Gastroesophageal sphincter (tissue), 4 donors: ENCODE measurements at regions not wholly inside any gene's neighbourhood (a gene's known extent, or its start where the extent isn't known, plus 50 kb on each side); places are given as distances from the start of the nearest gene placed in this dataset.
"Not testable (repeated sequence)": the region's sequence is repeated elsewhere in the genome, so short reads cannot be mapped to it uniquely, and the experiment has no call there.

ENCODE experiments used
- ATAC-seq: fragments of 150-250 bp; one replicate; pipeline ENCODE4 v1.9.1; 2016; ENCODE audit warnings: mild to moderate bottlenecking, moderate library complexity
- H3K27ac ChIP-seq, 4 donors: fragments of 200-600 bp; sonication (generic) in 3 of 4; 1 replicate in 3 of 4; 2 replicates in 1 of 4; pipeline ENCODE4 v1.5.1; 2016 to 2019
- H3K27me3 ChIP-seq: fragments of 200-600 bp; sonication (generic); one replicate; pipeline ENCODE4 v1.5.1; 2019
- H3K36me3 ChIP-seq, 2 donors: fragments of 200-600 bp; sonication (generic); one replicate each; pipeline ENCODE4 v1.5.1; 2019; ENCODE audit warnings: control low read depth in 1 of 2
- H3K4me1 ChIP-seq, 3 donors: fragments of 200-600 bp; sonication (generic); 1 replicate in 2 of 3; 2 replicates in 1 of 3; pipeline ENCODE4 v1.5.1; 2016 to 2019; ENCODE audit warnings: control low read depth in 2 of 3
- H3K4me3 ChIP-seq, 2 donors: fragments of 200-600 bp; sonication (generic); one replicate each; pipeline ENCODE4 v1.5.1; 2019; ENCODE audit warnings: mild to moderate bottlenecking in 1 of 2, moderate library complexity in 1 of 2
- H3K9me3 ChIP-seq, 3 donors: fragments of 200-600 bp; sonication (generic); one replicate each; pipeline ENCODE4 v1.5.1; 2017 to 2019; ENCODE audit warnings: control low read depth in 2 of 3
- CTCF ChIP-seq, 4 experiments: fragments of 200-600 bp in 2 of 4; fragments of 450-650 bp in 2 of 4; sonication (generic) in 1 of 4; IDR thresholded peaks; one replicate each; pipeline ENCODE4 v1.5.1; 2017 to 2019; ENCODE audit warnings: antibody characterized with exemption in 4 of 4, mild to moderate bottlenecking in 2 of 4, moderate library complexity in 2 of 4
- EP300 ChIP-seq: sonication (generic); formaldehyde crosslinking; IDR thresholded peaks from one replicate; pipeline ENCODE4 v1.6.1; 2017; ENCODE audit warnings: antibody characterized with exemption, mild to moderate bottlenecking
- POLR2A ChIP-seq, 2 donors: fragments of 450-650 bp; IDR thresholded peaks; one replicate each; pipeline ENCODE4 v1.6.1; 2017; ENCODE audit warnings: antibody characterized with exemption in 2 of 2, mild to moderate bottlenecking in 2 of 2, moderate library complexity in 1 of 2
- POLR2AphosphoS5 ChIP-seq: sonication (generic); formaldehyde crosslinking; IDR thresholded peaks from one replicate; pipeline ENCODE4 v1.6.1; 2017; ENCODE audit warnings: antibody characterized with exemption
- WGBS, 2 donors: methylation state at CpG; one replicate each; pipeline ENCODE4 v1.1.5; 2018; ENCODE audit warnings: low coverage in 1 of 2; 5-methylcytosine and 5-hydroxymethylcytosine counted together

GRCh38 chr20:53722515-53723036 lies 128.9 kb upstream of the ZNF217 start:
- no peaks in the 10 kb centered on the region for H3K36me3 ChIP-seq
- H3K27ac ChIP-seq, result no peak overlapping the region
- no peak for ATAC-seq
- H3K4me3 ChIP-seq, result no peak overlapping the region
- H3K27me3 ChIP-seq, result no peaks in the 10 kb centered on the region
- no peak for TF ChIP-seq POLR2AphosphoS5
- TF ChIP-seq POLR2A (IDR thresholded peaks at IDR 0.05), result no peak
- no peaks in the 10 kb centered on the region for H3K9me3 ChIP-seq
- WGBS, 2 donors, result 93 to 97% methylated on average over 2 to 5 of the region's 5 CpGs
- H3K4me1 ChIP-seq, result no peaks in the 10 kb centered on the region

GRCh38 chr20:53721445-53721963 lies 127.9 kb upstream of the ZNF217 start:
- H3K4me3 ChIP-seq, H3K27ac ChIP-seq, ATAC-seq, H3K36me3 ChIP-seq, H3K4me1 ChIP-seq, H3K9me3 ChIP-seq, H3K27me3 ChIP-seq: not testable (repeated sequence)
- 87 to 94% methylated on average over 2 to 4 of the region's 6 CpGs for WGBS, 2 donors

- not testable (repeated sequence) for H3K4me3 ChIP-seq, H3K27ac ChIP-seq, H3K36me3 ChIP-seq, H3K9me3 ChIP-seq, H3K27me3 ChIP-seq, ATAC-seq, H3K4me1 ChIP-seq
- 79 to 96% methylated on average over 3 to 8 of the region's 8 CpGs for WGBS, 2 donors
Observed at GRCh38 chr20:53719171-53719803, 125.6 kb upstream of the ZNF217 start.

GRCh38 chr20:53718142-53719021 lies 124.7 kb upstream of the ZNF217 start:
- no peak for TF ChIP-seq POLR2A (IDR thresholded peaks at IDR 0.05)
- TF ChIP-seq CTCF (IDR thresholded peaks at IDR 0.05), result no peak
- TF ChIP-seq EP300, result no peak
- no peak for TF ChIP-seq POLR2AphosphoS5
- 85 to 96% methylated on average over 8 to 13 of the region's 13 CpGs for WGBS, 2 donors
- ATAC-seq, result no peak
- H3K4me1 ChIP-seq, result no peaks in the 10 kb centered on the region
- no peaks in the 10 kb centered on the region for H3K36me3 ChIP-seq
- no peak overlapping the region for H3K4me3 ChIP-seq
- no peaks in the 10 kb centered on the region for H3K9me3 ChIP-seq
- no peak overlapping the region for H3K27ac ChIP-seq
- no peaks in the 10 kb centered on the region for H3K27me3 ChIP-seq

GRCh38 chr20:53716395-53716794 lies 122.8 kb upstream of the ZNF217 start:
- no peak for TF ChIP-seq CTCF (IDR thresholded peaks at IDR 0.05)
- no peak for TF ChIP-seq POLR2A (IDR thresholded peaks at IDR 0.05)
- no peak for TF ChIP-seq POLR2AphosphoS5
- TF ChIP-seq EP300, result no peak
- Histone ChIP-seq H3K27ac (no peak overlapping the region), H3K9me3 (no peaks in the 10 kb centered on the region), H3K4me1 (no peaks in the 10 kb centered on the region), H3K27me3 (no peaks in the 10 kb centered on the region), H3K36me3 (no peaks in the 10 kb centered on the region), H3K4me3 (no peak overlapping the region)
- WGBS, 2 donors, result 80 to 92% methylated on average over 6 of the region's 6 CpGs
- no peak for ATAC-seq

- no peaks in the 10 kb centered on the region for H3K9me3 ChIP-seq
- H3K4me1 ChIP-seq, result no peaks in the 10 kb centered on the region
- H3K4me3 ChIP-seq, result no peak overlapping the region
- TF ChIP-seq POLR2A (IDR thresholded peaks at IDR 0.05) (no peak), POLR2AphosphoS5 (no peak), CTCF (IDR thresholded peaks at IDR 0.05) (no peak), EP300 (no peak)
- no peaks in the 10 kb centered on the region for H3K27me3 ChIP-seq
- 93 to 100% methylated on average over 1 to 4 of the region's 4 CpGs for WGBS, 2 donors
- no peaks in the 10 kb centered on the region for H3K36me3 ChIP-seq
- no peak overlapping the region for H3K27ac ChIP-seq
- no peak for ATAC-seq
Observed at GRCh38 chr20:53714524-53714923, 120.9 kb upstream of the ZNF217 start.
